ENCODE measurements at regions not wholly inside any gene's neighbourhood (a gene's known extent, or its start where the extent isn't known, plus 50 kb on each side); places are given as distances from the start of the nearest gene placed in this dataset.
"Not testable (repeated sequence)": the region's sequence is repeated elsewhere in the genome, so short reads cannot be mapped to it uniquely, and the experiment has no call there.

- no peak for TF ChIP-seq CTCF (IDR thresholded peaks at IDR 0.05; ENCODE audit: control extremely low read depth, extremely low read depth, low read depth, missing control alignments)
- ChIA-PET POLR2A (no interaction called here), CTCF (no interaction called here)
- no peak for DNase-seq (ENCODE audit: extremely low spot score)
Measured at GRCh38 chr3:110623571-110623970, 448.0 kb upstream of the NECTIN3 start.

GRCh38 chr3:110624576-110624975, 447.0 kb upstream of the NECTIN3 start:
- ChIA-PET POLR2A (no interaction called here), CTCF (no interaction called here)
- no peak for TF ChIP-seq CTCF (IDR thresholded peaks at IDR 0.05; ENCODE audit: control extremely low read depth, extremely low read depth, low read depth, missing control alignments)
- no peak for DNase-seq (ENCODE audit: extremely low spot score)

GRCh38 chr3:110625201-110625747, 446.3 kb upstream of the NECTIN3 start:
- no peak for DNase-seq (ENCODE audit: extremely low spot score)
- POLR2A ChIA-PET = no interaction called here
- CTCF ChIA-PET = no interaction called here
- no peak for TF ChIP-seq CTCF (IDR thresholded peaks at IDR 0.05; ENCODE audit: control extremely low read depth, extremely low read depth, low read depth, missing control alignments)

GRCh38 chr3:110626652-110627111, 444.9 kb upstream of the NECTIN3 start:
- DNase-seq (ENCODE audit: extremely low spot score); CTCF ChIA-PET; POLR2A ChIA-PET: not testable (repeated sequence)

GRCh38 chr3:110628650-110629301, 442.8 kb upstream of the NECTIN3 start:
- no peak for TF ChIP-seq CTCF (IDR thresholded peaks at IDR 0.05; ENCODE audit: control extremely low read depth, extremely low read depth, low read depth, missing control alignments)
- ChIA-PET CTCF (interaction anchor here (0.7 to 1.7 kb wide), 3 partner anchors 9 to 22 kb away, joined by 3 read pairs; no protein-coding TSS in a partner anchor), POLR2A (no interaction called here)
- no peak for DNase-seq (ENCODE audit: extremely low spot score)

GRCh38 chr3:110629917-110630316, 441.7 kb upstream of the NECTIN3 start:
- DNase-seq (ENCODE audit: extremely low spot score) = no peak
- no peak for TF ChIP-seq CTCF (IDR thresholded peaks at IDR 0.05; ENCODE audit: control extremely low read depth, extremely low read depth, low read depth, missing control alignments)
- CTCF ChIA-PET = no interaction called here
- POLR2A ChIA-PET = no interaction called here

- DNase-seq (ENCODE audit: extremely low spot score) = no peak
- no peak for TF ChIP-seq CTCF (IDR thresholded peaks at IDR 0.05; ENCODE audit: control extremely low read depth, extremely low read depth, low read depth, missing control alignments)
- CTCF ChIA-PET = no interaction called here
- POLR2A ChIA-PET = no interaction called here
Measured at GRCh38 chr3:110644203-110644602, 427.4 kb upstream of the NECTIN3 start.

Data from GM10248 (cell line).